GM12872 (cell line): ENCODE measurements at regions not wholly inside any gene's neighbourhood (a gene's known extent, or its start where the extent isn't known, plus 50 kb on each side); places are given as distances from the start of the nearest gene placed in this dataset.

Experiments used
- TF ChIP-seq, protein P1 (sequence below): IDR thresholded peaks from 3 replicates; pipeline ENCODE4 v1.5.1; 2011; ENCODE audit warnings: low read depth, mild to moderate bottlenecking, low read length, moderate library complexity; ENCODE audit not compliant: insufficient read depth

DNA sequence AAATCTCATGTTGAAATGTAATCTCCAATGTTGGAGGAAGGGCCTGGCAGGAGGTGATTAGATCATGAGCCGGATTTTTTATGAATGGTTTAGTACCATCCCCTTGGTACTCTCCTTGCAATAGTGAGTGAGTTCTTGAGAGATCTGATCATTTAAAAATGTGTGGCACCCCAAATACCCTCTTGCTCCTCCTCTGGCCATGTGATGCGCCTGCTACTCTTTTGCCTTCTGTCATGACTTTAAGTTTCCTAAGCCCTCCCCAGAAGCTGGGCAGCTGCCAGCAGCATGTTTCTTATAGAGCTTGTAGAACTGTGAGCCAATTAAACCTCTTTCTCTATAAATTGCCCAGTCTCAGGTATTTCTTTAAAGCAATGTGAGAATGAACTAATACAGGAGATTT, 72.6 kb upstream of the FIGN start:
- TF ChIP-seq, protein P1, sequence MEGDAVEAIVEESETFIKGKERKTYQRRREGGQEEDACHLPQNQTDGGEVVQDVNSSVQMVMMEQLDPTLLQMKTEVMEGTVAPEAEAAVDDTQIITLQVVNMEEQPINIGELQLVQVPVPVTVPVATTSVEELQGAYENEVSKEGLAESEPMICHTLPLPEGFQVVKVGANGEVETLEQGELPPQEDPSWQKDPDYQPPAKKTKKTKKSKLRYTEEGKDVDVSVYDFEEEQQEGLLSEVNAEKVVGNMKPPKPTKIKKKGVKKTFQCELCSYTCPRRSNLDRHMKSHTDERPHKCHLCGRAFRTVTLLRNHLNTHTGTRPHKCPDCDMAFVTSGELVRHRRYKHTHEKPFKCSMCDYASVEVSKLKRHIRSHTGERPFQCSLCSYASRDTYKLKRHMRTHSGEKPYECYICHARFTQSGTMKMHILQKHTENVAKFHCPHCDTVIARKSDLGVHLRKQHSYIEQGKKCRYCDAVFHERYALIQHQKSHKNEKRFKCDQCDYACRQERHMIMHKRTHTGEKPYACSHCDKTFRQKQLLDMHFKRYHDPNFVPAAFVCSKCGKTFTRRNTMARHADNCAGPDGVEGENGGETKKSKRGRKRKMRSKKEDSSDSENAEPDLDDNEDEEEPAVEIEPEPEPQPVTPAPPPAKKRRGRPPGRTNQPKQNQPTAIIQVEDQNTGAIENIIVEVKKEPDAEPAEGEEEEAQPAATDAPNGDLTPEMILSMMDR: no peak

DNA sequence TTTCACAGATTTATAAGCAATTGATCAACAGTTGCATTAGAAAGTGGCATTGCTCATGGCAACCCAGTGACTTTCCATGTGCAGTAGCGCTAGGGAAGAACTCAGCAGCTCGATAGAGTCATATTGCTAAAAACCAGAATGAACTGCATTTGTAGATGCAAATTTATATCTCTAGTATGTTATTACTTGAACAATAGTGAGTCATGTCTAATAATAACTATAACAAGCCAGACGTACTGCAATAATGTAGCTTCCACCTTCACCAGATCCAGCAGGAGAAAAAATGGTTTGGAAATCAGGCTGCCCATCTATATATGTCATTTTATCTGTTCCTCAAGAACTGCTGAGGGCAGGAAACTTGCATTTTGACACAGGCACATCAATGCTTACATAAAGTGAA, 66.5 kb upstream of the FIGN start:
- TF ChIP-seq, protein P1: no peak

DNA sequence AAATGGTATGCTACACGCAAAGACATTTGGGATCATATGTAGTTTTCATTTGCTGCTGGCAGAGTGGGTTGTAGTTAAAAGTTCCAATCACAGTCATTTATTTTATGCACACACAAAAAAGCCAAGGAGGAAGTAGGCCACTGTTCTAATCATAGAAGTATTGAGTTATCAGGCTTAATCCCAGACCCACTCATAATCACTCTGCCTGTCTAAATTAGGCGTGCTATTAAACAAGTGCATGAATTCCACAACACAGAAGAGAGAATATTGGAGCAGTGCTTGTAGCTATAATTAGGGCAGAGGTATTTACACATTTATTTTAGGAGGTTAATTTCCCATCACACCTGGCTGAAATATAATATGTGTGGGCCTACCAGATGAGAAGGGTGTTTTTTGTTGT, 65.7 kb upstream of the FIGN start:
- TF ChIP-seq, protein P1: no peak

DNA sequence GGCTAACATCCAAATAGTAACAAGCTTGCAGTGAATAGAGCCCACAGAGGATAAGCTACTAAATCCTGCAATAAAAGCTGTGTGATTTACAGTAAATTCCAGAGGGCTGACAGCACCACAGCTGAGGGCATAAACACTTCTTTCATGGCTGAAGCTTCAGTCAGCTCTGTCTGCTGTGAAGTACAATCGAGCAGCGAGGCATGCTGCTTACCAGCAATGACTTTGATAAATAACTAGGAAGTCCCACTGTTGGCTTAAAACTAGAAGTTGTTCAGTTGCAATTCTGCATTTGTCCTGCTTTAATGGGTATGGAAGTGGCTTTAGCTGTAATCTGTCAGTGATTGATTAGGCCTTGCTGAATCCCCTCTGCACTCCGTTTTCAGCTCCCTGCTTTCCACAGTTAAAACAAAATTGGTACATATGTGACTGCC, 65.2 kb upstream of the FIGN start:
- TF ChIP-seq, protein P1: no peak

DNA sequence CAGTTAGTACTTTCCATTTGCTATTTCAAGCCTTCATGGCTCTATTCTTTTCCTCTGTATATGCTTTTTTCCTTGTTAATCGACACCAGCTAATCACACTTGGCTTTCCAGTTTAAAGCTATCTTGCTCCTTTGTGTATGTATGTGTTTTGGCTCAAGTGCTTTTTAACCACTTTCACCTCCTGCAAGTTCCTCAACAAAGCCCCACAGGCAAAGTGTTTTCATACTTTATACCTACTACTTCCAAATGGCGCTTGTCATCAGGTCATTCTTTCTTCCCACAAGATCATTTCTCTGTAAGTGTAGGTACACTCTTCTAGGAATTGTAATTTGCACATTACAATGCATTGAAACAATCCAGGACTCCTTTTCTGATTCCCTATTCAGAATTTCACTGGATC, 64.0 kb upstream of the FIGN start:
- TF ChIP-seq, protein P1: no peak

DNA sequence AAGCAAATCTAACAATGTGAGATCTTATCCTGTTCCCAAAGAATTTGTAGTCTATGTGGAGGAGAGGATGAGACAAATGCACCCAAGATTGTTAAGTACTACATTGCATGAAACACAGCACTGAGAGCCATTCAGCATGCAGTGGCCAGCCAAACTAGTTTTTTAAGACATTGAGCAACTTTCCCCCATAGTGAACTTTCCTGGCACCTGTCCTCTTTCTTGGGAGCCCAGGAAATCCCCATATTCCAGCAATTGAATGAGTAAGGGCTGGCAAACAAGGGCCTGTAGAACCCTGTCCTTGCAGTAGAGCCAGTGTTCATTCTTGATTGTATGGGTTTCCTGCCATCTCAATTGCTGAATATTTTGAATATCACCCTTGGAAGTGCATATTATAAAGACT, 58.8 kb upstream of the FIGN start:
- TF ChIP-seq, protein P1: no peak
